Tibial nerve (tissue), 3 donors: ENCODE measurements at regions not wholly inside any gene's neighbourhood (a gene's known extent, or its start where the extent isn't known, plus 50 kb on each side); places are given as distances from the start of the nearest gene placed in this dataset.

Experiments used
- POLR2A ChIP-seq, 2 donors: fragments of 450-650 bp; IDR thresholded peaks; one replicate each; pipeline ENCODE4 v1.6.1; 2017; ENCODE audit warnings: antibody characterized with exemption in 2 of 2, mild to moderate bottlenecking in 2 of 2, moderate library complexity in 2 of 2
- TF ChIP-seq, protein P1 (sequence below), 5 experiments: fragments of 200-600 bp in 3 of 5; fragments of 450-650 bp in 2 of 5; sonication (generic) in 3 of 5; IDR thresholded peaks; one replicate each; pipeline ENCODE4 v1.5.1; 2016 to 2019; ENCODE audit warnings: antibody characterized with exemption in 5 of 5, mild to moderate bottlenecking in 3 of 5, moderate library complexity in 2 of 5

- no peak for TF ChIP-seq POLR2A (IDR thresholded peaks at IDR 0.05)
- TF ChIP-seq, protein P1, sequence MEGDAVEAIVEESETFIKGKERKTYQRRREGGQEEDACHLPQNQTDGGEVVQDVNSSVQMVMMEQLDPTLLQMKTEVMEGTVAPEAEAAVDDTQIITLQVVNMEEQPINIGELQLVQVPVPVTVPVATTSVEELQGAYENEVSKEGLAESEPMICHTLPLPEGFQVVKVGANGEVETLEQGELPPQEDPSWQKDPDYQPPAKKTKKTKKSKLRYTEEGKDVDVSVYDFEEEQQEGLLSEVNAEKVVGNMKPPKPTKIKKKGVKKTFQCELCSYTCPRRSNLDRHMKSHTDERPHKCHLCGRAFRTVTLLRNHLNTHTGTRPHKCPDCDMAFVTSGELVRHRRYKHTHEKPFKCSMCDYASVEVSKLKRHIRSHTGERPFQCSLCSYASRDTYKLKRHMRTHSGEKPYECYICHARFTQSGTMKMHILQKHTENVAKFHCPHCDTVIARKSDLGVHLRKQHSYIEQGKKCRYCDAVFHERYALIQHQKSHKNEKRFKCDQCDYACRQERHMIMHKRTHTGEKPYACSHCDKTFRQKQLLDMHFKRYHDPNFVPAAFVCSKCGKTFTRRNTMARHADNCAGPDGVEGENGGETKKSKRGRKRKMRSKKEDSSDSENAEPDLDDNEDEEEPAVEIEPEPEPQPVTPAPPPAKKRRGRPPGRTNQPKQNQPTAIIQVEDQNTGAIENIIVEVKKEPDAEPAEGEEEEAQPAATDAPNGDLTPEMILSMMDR (IDR thresholded peaks at IDR 0.05) = no peak
Observed at GRCh38 chr5:24141046-24141445, 503.7 kb downstream of the CDH10 start.
